ENCODE measurements at regions not wholly inside any gene's neighbourhood (a gene's known extent, or its start where the extent isn't known, plus 50 kb on each side); places are given as distances from the start of the nearest gene placed in this dataset.

GRCh38 chr12:93140325-93140724 lies 211.2 kb upstream of the EEA1 start:
- intact Hi-C loops (cut with DNase I): no loop called here
- Histone ChIP-seq H3K36me3 (no peaks in the 10 kb centered on the region), H3K27me3 (no peaks in the 10 kb centered on the region), H3K4me3 (no peak overlapping the region), H3K4me1 (no peaks in the 10 kb centered on the region), H3K9me3 (no peaks in the 10 kb centered on the region), H3K27ac (no peak overlapping the region)
- no peak for DNase-seq (ENCODE audit: low spot score in 2 of 2)
- no peak for TF ChIP-seq CTCF (IDR thresholded peaks at IDR 0.05)

- no peaks in the 10 kb centered on the region for H3K36me3 ChIP-seq
- no peaks in the 10 kb centered on the region for H3K9me3 ChIP-seq
- H3K27ac ChIP-seq: no peak overlapping the region
- intact Hi-C loops (cut with DNase I): no loop called here
- no peak for DNase-seq (ENCODE audit: low spot score in 2 of 2)
- no peaks in the 10 kb centered on the region for H3K4me1 ChIP-seq
- H3K4me3 ChIP-seq: no peak overlapping the region
- TF ChIP-seq CTCF (IDR thresholded peaks at IDR 0.05): no peak
- H3K27me3 ChIP-seq: no peaks in the 10 kb centered on the region
These were observed 211.7 kb upstream of the EEA1 start for GRCh38 chr12:93140801-93141200.

- Histone ChIP-seq H3K27ac (no peak overlapping the region), H3K36me3 (no peaks in the 10 kb centered on the region), H3K4me1 (peaks cover 0 to 4% of the 10 kb centered on the region in 2 donors), H3K27me3 (no peaks in the 10 kb centered on the region), H3K9me3 (no peaks in the 10 kb centered on the region), H3K4me3 (no peak overlapping the region)
- no peak for DNase-seq (ENCODE audit: low spot score in 2 of 2)
- no peak for TF ChIP-seq CTCF (IDR thresholded peaks at IDR 0.05)
- intact Hi-C loops (cut with DNase I): no loop called here
These were observed 213.8 kb upstream of the EEA1 start for GRCh38 chr12:93142881-93143280.

- no peak for TF ChIP-seq CTCF (IDR thresholded peaks at IDR 0.05)
- Histone ChIP-seq H3K27me3 (no peaks in the 10 kb centered on the region), H3K4me3 (no peak overlapping the region), H3K36me3 (no peaks in the 10 kb centered on the region), H3K9me3 (no peaks in the 10 kb centered on the region), H3K4me1 (peaks cover 0 to 4% of the 10 kb centered on the region in 2 donors), H3K27ac (no peak overlapping the region)
- intact Hi-C loops (cut with DNase I): no loop called here
- no peak for DNase-seq (ENCODE audit: low spot score in 2 of 2)
These were observed 215.0 kb upstream of the EEA1 start for GRCh38 chr12:93144109-93144508.

- Histone ChIP-seq H3K27ac (no peak overlapping the region), H3K27me3 (no peaks in the 10 kb centered on the region), H3K36me3 (no peaks in the 10 kb centered on the region), H3K4me1 (peaks cover 0 to 4% of the 10 kb centered on the region in 2 donors), H3K4me3 (no peak overlapping the region), H3K9me3 (no peaks in the 10 kb centered on the region)
- DNase-seq (ENCODE audit: low spot score in 2 of 2): no peak
- TF ChIP-seq CTCF (IDR thresholded peaks at IDR 0.05): no peak
- intact Hi-C loops (cut with DNase I): no loop called here
These were observed 216.0 kb upstream of the EEA1 start for GRCh38 chr12:93145086-93145485.

- H3K4me3 ChIP-seq: no peak overlapping the region
- H3K36me3 ChIP-seq: no peaks in the 10 kb centered on the region
- intact Hi-C loops (cut with DNase I): no loop called here
- TF ChIP-seq CTCF (IDR thresholded peaks at IDR 0.05): no peak
- H3K27ac ChIP-seq: no peak overlapping the region
- H3K4me1 ChIP-seq: peaks cover 0 to 4% of the 10 kb centered on the region in 2 donors
- DNase-seq (ENCODE audit: low spot score in 2 of 2): no peak
- no peaks in the 10 kb centered on the region for H3K9me3 ChIP-seq
- no peaks in the 10 kb centered on the region for H3K27me3 ChIP-seq
These were observed 217.3 kb upstream of the EEA1 start for GRCh38 chr12:93146263-93146939.
